ENCODE measurements at regions not wholly inside any gene's neighbourhood (a gene's known extent, or its start where the extent isn't known, plus 50 kb on each side); places are given as distances from the start of the nearest gene placed in this dataset.
"Not testable (repeated sequence)": the region's sequence is repeated elsewhere in the genome, so short reads cannot be mapped to it uniquely, and the experiment has no call there.

DNA sequence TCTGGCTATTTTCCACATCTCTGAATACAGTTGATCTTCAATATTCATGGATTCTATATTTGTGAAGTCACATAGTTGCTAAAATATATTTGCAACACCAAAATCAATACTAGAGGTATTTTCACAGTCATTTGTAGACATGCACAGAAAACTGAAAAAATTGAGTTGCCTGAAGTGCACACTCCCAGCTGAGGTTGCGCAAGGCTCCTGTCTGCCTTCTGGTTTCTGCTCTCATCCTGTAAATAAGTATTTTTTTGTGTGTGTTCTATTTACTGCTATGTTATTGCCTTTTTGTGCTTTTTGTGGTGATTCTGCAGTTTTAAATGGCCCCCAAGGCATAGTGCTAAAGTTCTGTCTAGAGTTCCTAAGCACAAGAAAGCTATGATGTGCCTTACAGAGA is 371.1 kb upstream of the GRAMD2B start:
- DNase-seq, result no peak

DNA sequence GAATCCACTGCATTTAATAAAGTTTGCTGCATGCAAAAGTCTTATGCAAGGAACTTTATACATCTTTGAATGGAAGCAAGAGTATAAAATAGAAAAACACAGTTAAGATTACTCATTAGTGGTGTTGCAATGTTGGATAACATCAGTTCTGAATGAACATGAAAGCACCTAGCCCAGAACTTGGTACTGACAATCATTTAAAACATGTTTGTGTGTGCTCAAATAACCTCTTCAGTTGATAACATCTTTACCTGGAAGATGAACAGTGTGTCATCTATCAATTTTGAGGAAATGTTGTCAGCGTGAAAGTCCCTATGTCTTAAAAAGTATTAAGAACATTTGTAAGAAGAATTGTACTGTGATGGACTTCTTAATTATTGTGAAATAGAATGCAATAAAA is 370.4 kb upstream of the GRAMD2B start:
- DNase-seq, result no peak

DNA sequence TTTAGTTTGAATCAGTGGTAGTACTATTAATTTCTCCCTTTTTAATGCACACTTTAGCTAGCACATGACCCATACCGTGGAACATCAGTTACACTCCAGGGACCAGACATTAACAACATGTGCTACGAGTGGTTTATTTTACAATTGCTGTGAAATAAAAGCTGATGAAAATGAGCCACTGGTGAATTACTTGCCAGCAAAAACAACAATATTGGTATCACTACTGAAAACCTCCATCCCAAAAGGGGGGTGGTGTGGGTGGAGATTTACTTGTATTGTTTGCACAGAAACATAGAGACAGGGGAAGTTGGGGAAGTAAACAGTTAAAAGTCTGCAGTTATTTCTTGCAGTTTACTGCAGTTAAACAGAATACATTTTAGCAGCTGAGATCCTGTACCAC is 369.6 kb upstream of the GRAMD2B start:
- no peak for DNase-seq

DNA sequence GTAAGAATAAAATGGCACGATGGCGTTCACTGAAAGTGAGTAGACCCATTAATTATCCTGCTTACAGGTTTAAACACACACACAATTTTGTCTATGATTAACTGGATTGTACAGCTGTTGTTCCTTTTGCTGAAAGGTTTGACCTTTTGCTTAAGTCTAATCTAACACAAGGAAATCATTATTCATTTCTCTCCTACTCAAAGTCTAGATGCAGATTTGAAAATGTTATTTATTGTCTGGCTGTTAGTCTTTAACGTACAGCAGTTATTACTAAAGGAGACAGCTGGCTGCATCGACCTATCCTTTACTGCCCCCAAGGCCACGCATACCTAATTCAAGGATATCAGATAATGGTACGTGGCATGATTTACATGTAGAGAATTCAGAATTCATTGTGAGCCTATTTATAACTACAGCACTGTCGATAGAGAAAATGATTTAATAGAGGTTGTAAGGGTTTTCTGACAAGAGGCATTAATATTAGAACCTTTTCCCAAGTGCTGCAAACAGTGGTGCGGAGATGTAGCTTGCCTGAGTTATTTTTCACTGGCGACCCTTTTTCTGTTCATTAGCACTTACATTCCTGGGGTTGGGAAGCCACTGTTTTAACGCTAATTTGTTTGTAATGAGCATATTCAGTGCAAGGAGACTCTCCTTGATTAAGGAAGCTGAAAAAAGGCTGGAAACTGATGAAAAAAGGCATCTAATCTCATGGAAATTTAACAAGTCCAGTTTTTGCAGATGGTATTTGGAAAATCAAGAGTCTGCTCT is 368.4 kb upstream of the GRAMD2B start:
- peak; percentile 92 for DNase-seq

DNA sequence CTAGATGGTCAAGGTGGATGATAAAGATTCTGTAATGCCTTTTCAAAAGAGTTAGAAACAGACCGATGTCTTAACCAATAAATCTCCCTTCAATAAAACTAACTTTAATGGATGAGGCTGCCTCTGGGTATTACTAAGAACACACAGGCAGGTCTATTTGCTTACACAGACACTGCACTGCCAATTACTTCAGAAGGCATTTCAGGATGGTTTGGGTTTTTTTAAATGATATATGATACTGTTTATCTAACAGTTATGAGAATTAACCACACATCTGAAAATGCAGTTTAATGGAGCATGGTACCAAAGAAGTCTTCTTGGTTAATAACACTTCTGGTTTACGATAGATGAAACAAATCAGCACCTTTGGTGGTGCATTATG is 367.9 kb upstream of the GRAMD2B start:
- DNase-seq, result peak; percentile 72

DNA sequence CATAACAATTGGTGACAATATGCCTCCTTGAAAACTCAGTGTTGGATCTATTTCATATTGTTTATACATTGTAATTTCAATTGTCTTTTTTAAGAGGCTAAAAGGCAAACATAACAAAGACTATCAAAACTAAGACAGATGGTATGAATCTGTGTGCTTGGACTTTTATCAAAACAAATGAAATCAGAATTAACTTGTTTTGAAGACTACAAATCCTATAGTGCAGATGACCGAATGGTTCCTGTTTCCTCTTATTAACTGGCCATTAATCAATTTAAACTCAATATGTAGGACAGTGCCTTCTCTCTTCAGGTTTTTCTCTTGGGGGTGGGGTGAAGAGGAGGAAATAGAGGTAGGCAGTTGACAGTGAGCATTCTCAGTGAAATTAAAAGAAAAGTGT is 366.9 kb upstream of the GRAMD2B start:
- no peak for DNase-seq

DNA sequence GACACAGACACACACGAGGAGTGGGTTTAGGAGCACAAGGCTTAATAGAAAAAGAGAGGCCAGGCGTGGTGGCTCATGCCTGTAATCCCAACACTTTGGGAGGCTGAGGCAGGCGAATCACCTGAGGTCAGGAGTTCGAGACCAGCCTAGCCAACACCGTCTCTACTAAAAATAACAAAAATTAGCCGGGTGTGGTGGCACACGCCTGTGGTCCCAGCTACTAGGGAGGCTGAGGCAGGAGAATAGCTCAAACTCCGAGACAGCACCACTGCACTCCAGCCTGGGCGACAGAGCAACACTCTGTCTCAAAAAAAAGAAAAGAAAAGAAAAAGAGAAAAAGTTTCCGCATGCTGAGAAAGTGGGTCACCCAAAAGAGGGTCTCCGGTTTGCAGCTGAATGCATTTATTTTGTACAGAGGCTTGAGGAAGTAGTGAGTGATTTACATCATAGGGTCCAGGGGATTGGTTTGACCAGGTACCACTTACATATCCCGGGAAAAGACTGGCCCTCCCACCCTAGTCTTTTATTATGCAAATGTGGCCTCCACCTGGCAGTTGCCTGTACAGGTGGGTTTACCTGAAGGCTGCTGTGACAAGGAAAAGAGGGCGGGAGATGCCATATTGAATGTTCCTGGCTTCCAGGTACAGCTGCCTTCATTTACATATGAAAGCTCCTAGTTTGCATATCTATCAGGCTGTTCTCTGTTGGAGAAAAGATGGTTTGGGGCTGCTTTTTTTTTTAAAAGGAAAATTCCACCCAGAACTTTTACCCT is 366.2 kb upstream of the GRAMD2B start:
- no peak for DNase-seq

DNA sequence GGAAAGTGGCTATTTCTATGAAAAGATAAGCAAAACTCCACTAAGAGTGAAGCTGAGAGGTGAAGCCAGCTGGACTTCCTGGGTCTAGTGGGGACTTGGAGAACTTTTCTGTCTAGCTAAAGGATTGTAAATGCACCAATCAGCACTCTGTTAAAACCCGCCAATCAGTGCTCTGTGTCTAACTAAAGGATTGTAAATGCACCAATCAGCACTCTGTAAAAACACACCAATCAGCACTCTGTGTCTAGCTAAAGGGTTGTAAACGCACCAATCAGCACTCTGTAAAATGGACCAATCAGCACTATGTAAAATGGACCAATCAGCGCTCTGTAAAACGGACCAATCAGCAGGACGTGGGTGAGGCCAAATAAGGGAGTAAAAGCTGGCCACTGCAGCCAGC is 364.8 kb upstream of the GRAMD2B start:
- DNase-seq, result not testable (repeated sequence)

DNA sequence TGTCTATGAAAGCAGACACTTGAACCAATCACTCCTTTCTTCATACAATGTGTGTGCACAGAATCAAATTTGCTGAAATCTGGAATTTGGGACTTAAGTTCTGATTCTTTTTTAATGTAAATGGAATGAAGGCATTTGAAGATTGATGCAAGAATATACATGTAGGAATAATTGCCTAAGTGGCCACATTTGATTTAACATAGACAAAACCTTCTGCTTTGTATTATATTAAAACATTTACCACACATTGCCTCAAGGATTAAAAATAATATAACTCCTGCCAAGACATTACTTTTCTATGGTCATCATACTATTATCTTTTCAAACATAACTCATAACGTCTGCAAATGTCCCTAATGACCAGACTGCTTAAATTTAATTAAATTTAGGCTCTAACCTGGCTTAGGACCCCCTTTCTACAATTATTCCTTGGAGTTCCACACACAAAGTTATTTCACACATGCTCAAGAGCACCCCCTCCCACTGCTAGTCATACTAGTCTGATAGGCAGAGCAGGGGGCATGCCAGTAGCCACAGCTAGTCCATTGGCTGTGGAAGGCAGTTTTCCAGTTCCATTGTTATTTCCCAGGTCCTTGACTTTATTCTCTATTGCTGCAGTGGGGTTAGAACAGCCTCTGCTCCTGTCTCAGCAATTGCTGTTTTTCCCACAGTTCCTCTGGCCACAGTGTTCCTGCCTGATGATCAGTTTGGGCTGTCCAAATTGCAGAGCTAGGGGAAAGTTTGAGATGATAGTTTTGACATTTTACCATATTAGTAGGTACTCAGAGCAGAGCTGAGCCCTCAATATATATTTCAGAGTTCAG is 360.6 kb upstream of the GRAMD2B start:
- DNase-seq, result no peak

DNA sequence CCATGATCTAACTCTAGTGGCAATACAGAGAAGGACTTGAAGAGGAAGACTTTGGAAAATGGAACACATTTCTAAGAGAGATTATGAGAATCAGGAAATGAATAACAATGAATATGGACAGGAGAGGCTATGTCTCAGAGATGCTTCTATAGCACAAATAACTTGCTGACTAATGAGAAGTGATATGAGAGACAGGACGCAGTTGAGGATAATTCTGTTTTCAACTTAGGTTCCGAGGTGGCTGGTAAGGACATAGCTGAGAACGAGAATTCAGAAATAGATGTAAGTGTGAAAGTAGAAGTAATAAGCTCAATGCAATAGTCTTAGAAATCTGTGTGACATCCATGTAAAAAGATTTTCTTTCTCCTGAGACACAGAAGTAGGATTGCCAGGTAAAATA is 358.1 kb upstream of the GRAMD2B start:
- no peak for DNase-seq

DNA sequence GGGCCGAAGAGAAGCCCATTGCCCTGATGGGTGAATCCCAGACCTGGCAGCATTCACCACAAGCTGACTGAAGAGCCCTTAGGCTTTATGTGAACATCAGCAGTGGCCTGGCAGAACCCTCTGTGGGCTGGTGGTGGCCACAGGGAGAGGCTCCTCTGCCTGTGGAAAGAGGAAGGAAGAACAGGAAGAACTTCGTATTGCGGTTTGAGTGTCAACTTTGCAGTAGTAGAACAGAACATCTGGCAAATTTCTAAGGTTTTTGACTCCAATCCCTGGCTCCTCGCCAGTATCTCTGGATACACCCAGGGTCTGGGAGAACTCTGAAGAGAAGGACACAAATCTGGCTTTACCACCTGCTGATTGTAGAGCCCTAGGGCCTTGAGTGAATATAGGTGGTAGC is 356.4 kb upstream of the GRAMD2B start:
- no peak for DNase-seq

DNA sequence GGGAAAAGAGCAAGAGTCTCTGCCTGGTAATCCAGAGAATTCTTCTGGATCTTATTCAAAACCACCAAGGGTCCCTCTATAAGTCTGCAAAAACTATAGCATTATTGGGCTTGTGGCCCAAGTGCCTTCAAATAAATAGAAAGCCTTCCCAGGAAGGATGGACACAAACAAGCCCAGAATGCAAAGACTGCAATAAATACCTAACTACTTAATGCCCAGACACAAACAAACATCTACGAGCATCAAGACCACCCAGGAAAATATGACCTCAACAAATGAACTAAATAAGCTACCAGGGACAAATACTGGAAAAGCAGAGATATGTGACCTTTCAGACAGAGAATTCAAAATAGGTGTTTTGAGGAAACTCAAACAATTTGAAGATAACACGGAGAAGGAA is 355.8 kb upstream of the GRAMD2B start:
- no peak for DNase-seq

DNA sequence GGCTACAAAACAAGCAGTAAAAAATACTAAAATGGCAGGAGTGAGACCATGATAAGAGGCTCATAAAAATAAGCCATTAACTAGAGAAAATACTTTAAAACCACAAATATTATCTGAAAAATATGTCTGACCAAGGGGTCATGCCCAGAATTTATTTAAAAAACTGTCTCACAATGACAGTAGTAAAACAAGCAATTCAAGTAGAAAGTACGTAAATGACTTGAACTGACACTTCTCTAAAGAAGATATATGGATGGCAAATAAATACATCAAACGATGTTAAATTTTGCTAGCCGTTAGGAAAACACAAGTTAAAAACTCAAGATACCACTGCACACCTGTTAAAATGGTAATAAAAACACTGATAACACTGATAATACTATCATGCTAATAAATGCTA is 353.9 kb upstream of the GRAMD2B start:
- DNase-seq, result no peak

DNA sequence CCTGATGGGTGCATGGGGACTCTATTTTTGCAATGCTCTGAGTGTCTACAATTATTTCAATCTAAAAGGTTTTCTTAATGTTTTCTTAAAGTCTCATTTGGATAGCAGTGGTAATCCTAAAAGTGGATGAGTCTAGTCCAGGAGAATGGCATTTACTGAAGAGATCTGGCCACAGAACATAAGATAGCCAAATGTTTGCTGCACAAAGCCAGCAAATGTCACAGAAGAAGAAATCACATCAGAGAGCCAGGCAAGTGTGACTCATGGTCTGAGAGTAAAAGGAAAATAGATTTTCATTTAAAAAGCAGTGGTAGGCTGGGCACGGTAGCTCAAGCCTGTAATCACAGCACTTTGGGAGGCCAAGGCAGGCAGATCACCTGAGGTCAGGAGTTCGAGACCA is 352.7 kb upstream of the GRAMD2B start:
- no peak for DNase-seq

DNA sequence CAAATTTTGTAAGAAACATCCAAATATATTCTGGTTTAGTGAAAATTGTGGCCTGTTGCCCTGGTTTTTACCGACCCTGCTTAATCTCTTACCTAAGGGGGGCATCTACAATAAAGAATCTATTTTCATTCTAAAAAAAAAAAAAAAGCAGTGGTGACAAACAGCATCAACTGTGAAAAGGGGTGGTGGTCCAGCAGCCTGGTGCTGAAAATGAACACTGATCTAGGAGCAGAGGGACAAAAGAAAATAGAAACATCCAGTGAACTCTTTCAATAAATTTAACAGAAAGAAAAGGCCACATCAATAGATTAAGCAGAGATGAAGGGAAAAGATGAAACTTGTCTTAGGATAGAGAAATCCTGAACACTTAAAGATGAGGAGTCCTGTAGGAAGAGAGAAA is 348.7 kb upstream of the GRAMD2B start:
- DNase-seq, result no peak

DNA sequence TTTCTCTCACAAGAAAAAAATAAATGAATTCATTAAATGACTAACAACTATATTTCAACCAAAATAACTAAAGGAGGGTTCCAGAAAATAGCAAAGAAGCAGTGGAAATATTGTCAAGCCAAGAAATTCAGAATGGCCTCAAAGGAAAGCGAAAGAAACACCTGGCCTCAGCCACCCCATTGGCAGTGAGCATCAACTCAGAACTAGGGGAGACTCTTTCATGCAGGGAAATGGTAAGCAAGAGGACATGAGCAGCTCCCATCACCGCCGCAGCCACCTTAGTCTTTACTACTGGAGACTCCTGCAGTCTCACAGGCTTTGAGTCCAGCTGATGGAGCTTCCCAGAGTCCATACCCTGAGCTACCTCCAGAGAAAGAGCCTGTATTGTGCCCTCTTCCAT is 343.9 kb upstream of the GRAMD2B start:
- DNase-seq, result no peak

DNA sequence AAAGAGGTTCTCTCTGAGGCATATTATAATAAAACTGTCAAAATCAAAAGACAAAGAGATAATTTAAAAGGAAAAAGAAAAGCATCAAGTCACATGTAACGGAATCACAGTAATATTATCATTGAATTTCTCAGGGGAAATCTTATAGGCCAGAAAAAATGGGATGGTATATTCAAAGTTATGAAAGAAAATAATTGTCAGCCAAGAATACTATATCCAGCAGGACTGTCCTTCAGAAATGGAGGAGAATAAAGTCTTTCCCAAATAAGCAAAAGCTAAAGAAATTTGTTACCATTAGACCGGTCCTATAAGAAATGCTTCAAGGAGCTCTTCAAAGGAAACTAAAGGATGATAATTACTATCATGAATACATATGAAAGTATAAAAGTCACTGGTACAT is 342.0 kb upstream of the GRAMD2B start:
- DNase-seq, result no peak

DNA sequence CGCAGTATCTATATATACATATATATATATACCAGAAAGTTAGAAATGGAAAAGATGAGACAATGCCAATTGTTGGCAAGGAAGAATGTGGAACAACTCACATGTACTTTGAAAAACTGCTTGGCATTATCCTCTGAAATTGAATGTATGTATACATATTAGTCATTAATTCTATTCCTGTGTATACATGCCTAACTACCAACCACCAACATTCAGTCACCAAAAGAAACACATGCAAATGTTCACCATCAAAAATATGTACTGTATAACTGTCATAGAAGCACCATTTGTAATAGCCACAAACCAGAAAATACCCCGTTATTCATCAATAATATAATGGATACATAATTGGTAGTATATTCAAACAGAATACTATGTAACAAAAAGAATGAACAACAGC is 330.2 kb upstream of the GRAMD2B start:
- DNase-seq, result no peak

DNA sequence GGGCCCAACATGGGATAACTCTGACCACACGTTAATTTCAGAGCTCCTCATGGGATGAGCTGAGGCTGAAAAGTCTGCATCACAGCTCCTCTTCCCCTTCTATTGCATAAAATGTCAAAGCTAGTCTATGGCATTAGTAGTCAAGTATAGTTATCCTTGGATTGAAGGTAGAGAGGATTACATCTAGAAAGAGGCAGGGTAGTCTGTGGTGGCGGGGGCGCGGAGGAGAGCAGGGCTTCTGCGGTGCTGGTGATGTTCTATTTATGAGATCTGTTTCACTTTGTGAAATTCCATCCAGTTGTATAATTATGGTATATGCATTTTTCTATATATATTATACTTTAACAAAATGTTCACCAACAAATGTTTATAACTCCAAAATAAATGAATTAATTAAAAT is 329.5 kb upstream of the GRAMD2B start:
- no peak for DNase-seq

DNA sequence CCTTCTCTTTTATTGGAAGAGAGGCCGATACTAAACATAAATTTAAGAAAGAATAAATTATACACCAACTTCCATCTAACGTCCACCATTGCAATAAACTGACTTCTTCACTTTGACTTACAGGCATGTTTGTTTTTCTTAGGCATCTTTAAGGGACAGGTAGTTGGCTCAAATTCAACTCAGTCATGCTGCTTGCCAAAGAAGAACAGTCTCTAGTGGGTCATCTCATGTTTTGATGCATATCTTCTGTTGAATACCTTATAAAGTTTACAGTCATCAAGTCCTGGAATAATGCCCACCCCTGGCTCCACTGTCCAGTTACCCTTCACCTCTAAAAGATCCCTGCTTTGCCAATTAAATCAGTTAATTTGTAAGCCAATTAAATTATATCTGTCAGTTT is 328.2 kb upstream of the GRAMD2B start:
- no peak for DNase-seq

DNA sequence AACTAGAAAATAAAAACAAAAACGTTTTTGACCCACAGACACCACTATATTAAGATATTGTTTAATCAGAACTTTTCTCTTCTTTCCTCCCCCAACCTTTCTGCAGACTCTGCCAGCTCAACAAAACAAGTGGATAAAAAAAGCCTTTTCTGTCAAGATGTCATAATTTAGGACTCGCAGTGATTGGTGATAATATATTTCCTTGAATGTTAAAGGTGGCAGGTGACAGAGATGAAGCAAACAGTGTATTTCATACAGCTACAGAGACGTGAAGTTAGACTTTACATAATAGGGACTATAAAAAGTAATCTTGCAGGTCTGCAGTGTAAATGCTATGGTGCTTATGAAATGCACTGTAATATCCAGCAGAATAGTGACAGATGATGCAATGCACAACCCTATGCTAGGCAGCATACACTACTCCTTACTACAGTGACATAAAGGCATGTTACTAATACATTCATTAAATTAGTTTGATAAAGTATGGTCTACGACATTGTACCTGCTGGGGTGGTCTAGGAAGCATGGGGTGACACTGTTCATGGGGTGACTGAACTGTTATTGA is 326.7 kb upstream of the GRAMD2B start:
- DNase-seq, result no peak

DNA sequence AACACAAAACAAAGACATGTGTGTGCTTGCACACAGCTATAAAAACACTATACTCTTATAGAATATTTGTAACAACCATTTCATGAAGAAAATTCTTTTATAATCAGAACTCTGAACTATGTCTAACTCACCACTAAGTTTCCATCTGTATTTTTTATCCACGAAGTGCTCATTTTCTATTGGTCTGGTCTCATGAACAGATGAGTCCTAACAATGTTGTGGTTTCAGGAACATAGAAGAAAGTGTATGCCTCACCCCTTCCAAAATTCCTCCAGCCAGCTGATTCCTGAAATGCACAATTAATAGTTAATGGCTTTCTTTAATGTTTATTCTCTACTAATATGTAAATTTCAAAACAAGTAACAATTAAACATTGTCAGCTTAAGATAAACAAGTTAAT is 325.3 kb upstream of the GRAMD2B start:
- DNase-seq, result no peak

DNA sequence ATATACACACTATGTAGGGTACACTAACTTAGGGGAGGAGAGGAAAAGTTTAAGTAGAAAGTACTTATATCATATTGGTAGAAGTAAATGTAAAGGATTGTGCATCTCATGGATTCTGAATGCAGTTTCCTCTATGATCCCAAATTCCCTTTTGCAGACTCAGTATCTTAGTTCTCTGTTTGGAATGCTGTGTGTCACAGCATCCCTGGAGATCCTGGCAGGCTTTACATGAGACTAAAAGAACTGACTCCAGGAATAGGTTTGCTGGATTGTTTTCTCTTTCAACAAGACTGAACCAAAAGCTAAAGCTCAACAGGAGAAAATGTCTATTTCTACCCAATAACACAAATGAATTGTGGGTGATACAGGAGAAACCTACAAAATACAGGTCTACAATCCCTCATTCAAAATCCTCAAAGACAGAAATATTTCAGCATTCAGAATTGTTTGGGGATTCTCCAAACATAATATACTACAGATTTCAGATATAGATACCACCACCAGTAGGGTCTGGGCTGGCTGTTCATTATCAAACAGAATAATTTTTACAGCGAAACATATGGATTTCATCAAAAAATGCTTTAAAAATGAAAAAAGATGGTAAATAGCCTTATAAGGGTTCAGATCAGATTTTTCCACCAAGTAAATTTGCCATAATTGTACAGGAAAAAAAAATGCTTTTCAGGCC is 324.7 kb upstream of the GRAMD2B start:
- DNase-seq, result no peak

Data from NCI-H2081 treated with DMSO at 0.1 percent for 48 hours (cell line).